Caco-2 (cell line): ENCODE measurements at regions not wholly inside any gene's neighbourhood (a gene's known extent, or its start where the extent isn't known, plus 50 kb on each side); places are given as distances from the start of the nearest gene placed in this dataset.

Experiments
- BruUV-seq: library from RNA; stranded (reverse); fragments of 400-500 nt; replicated peaks from 2 replicates; lab custom pipeline; 2021; lab: Mats Ljungman, UMichigan
- CTCF ChIA-PET: fragments of 300-600 bp; sonication (Branson Sonifier 250); formaldehyde crosslinking; loops from one replicate; lab custom pipeline; 2022; ENCODE audit warnings: antibody characterized with exemption; lab: Charles Lee
- POLR2A ChIA-PET: fragments of 300-600 bp; sonication (Branson Sonifier 250); formaldehyde crosslinking; loops from one replicate; lab custom pipeline; 2022; ENCODE audit warnings: antibody characterized with exemption; lab: Charles Lee
- DNase-seq, 2 experiments: peaks; one replicate each; pipeline versions ENCODE4 v3.0.0 to v3.0.0-alpha.2; 2020 to 2022
- H3K27me3 ChIP-seq: replicated peaks from 2 replicates; pipeline ENCODE4 v1.6.0; 2011; ENCODE audit warnings: low read length; ENCODE audit not compliant: control insufficient read depth, insufficient read depth
- H3K36me3 ChIP-seq: 2 replicates; pipeline ENCODE4 v1.5.1; 2011; ENCODE audit warnings: low read length; ENCODE audit not compliant: control insufficient read depth, insufficient read depth
- H3K4me1 ChIP-seq: fragments of 250-450 bp; sonication (Bioruptor Pico); 2 replicates; pipeline ENCODE4 v1.5.1; 2020; ENCODE audit warnings: mild to moderate bottlenecking
- H3K4me3 ChIP-seq: 2 replicates; pipeline ENCODE4 v1.5.1; 2011; ENCODE audit warnings: low read depth, mild to moderate bottlenecking, control low read depth, low read length
- H3K9me3 ChIP-seq: fragments of 250-450 bp; sonication (Bioruptor Pico); 2 replicates; pipeline ENCODE4 v1.5.1; 2020; ENCODE audit warnings: mild to moderate bottlenecking, moderate library complexity
- H3K27ac Mint-ChIP-seq: one replicate; pipeline ENCODE4 v1.8.0; 2022; ENCODE audit warnings: mixed read lengths; ENCODE audit not compliant: unreplicated experiment
- H3K27me3 Mint-ChIP-seq: one replicate; pipeline ENCODE4 v1.8.0; 2022; ENCODE audit warnings: mixed read lengths; ENCODE audit not compliant: insufficient read depth, unreplicated experiment
- H3K36me3 Mint-ChIP-seq: one replicate; pipeline ENCODE4 v1.8.0; 2022; ENCODE audit warnings: mild to moderate bottlenecking, mixed read lengths; ENCODE audit not compliant: insufficient read depth, unreplicated experiment
- H3K4me1 Mint-ChIP-seq: one replicate; pipeline ENCODE4 v1.8.0; 2022; ENCODE audit warnings: low read depth, mixed read lengths; ENCODE audit not compliant: unreplicated experiment
- H3K4me3 Mint-ChIP-seq: one replicate; pipeline ENCODE4 v1.8.0; 2022; ENCODE audit warnings: mild to moderate bottlenecking, moderate library complexity, mixed read lengths; ENCODE audit not compliant: unreplicated experiment
- H3K9me3 Mint-ChIP-seq: one replicate; pipeline ENCODE4 v1.8.0; 2022; ENCODE audit warnings: mixed read lengths; ENCODE audit not compliant: unreplicated experiment
- CTCF ChIP-seq, 2 experiments: fragments of 200-600 bp in 1 of 2; IDR thresholded peaks; 1 replicate in 1 of 2; 2 replicates in 1 of 2; pipeline versions ENCODE4 v1.5.1 to v1.8.0; 2011 to 2022; ENCODE audit warnings: antibody characterized with exemption in 1 of 2, control low read depth in 1 of 2, inconsistent platforms in 1 of 2, low read depth in 1 of 2, low read length in 1 of 2, mild to moderate bottlenecking in 1 of 2, moderate library complexity in 1 of 2; ENCODE audit not compliant: insufficient read depth in 1 of 2, severe bottlenecking in 1 of 2, unreplicated experiment in 1 of 2
- intact Hi-C: fragments of 100-400 bp; cut with micrococcal nuclease; formaldehyde crosslinking; loops from one replicate; pipeline ENCODE4 v1.10.0; 2022; ENCODE audit not compliant: unreplicated experiment

GRCh38 chr9:82593501-82593900, 469.4 kb downstream of the RASEF start:
- DNase-seq: no peak
- ChIA-PET POLR2A (no interaction called here), CTCF (no interaction called here)
- Mint-ChIP-seq H3K36me3 (no peaks in the 10 kb centered on the region), H3K9me3 (no peaks in the 10 kb centered on the region), H3K27ac (no peak overlapping the region), H3K27me3 (no peaks in the 10 kb centered on the region), H3K4me1 (no peaks in the 10 kb centered on the region), H3K4me3 (no peak overlapping the region)
- no TSS peak for BruUV-seq
- Histone ChIP-seq H3K4me3 (no peak overlapping the region), H3K36me3 (no peaks in the 10 kb centered on the region), H3K27me3 (no peaks in the 10 kb centered on the region), H3K9me3 (no peaks in the 10 kb centered on the region), H3K4me1 (peaks cover 19% of the 10 kb centered on the region)
- TF ChIP-seq CTCF (IDR thresholded peaks at IDR 0.05; ENCODE audit: insufficient read depth in 1 of 2, low read depth in 1 of 2, low read length in 1 of 2, severe bottlenecking in 1 of 2, unreplicated experiment in 1 of 2): no peak
- intact Hi-C loops: no loop called here

- intact Hi-C loops: no loop called here
- Histone ChIP-seq H3K4me3 (no peak overlapping the region), H3K36me3 (no peaks in the 10 kb centered on the region), H3K9me3 (no peaks in the 10 kb centered on the region), H3K4me1 (peaks cover 26% of the 10 kb centered on the region), H3K27me3 (no peaks in the 10 kb centered on the region)
- peak overlapping the region; percentile 45 for H3K4me3 Mint-ChIP-seq
- POLR2A ChIA-PET: no interaction called here
- H3K36me3 Mint-ChIP-seq: no peaks in the 10 kb centered on the region
- no peaks in the 10 kb centered on the region for H3K9me3 Mint-ChIP-seq
- H3K4me1 Mint-ChIP-seq: no peaks in the 10 kb centered on the region
- no peaks in the 10 kb centered on the region for H3K27me3 Mint-ChIP-seq
- no peak for TF ChIP-seq CTCF (IDR thresholded peaks at IDR 0.05; ENCODE audit: insufficient read depth in 1 of 2, low read depth in 1 of 2, low read length in 1 of 2, severe bottlenecking in 1 of 2, unreplicated experiment in 1 of 2)
- no peak for DNase-seq
- CTCF ChIA-PET: no interaction called here
- H3K27ac Mint-ChIP-seq: no peak overlapping the region
- BruUV-seq: no TSS peak
These were observed 465.4 kb downstream of the RASEF start for GRCh38 chr9:82597241-82598203.

GRCh38 chr9:82598241-82599039, 464.5 kb downstream of the RASEF start:
- Histone ChIP-seq H3K9me3 (no peaks in the 10 kb centered on the region), H3K4me3 (no peak overlapping the region), H3K4me1 (peaks cover 26% of the 10 kb centered on the region), H3K36me3 (no peaks in the 10 kb centered on the region), H3K27me3 (no peaks in the 10 kb centered on the region)
- ChIA-PET POLR2A (no interaction called here), CTCF (no interaction called here)
- H3K4me1 Mint-ChIP-seq: no peaks in the 10 kb centered on the region
- intact Hi-C loops: no loop called here
- no peak overlapping the region for H3K27ac Mint-ChIP-seq
- no peak for TF ChIP-seq CTCF (IDR thresholded peaks at IDR 0.05; ENCODE audit: insufficient read depth in 1 of 2, low read depth in 1 of 2, low read length in 1 of 2, severe bottlenecking in 1 of 2, unreplicated experiment in 1 of 2)
- H3K9me3 Mint-ChIP-seq: no peaks in the 10 kb centered on the region
- no peak overlapping the region for H3K4me3 Mint-ChIP-seq
- H3K27me3 Mint-ChIP-seq: no peaks in the 10 kb centered on the region
- no peaks in the 10 kb centered on the region for H3K36me3 Mint-ChIP-seq
- BruUV-seq: no TSS peak
- no peak for DNase-seq
